GM19455 (cell line): ENCODE measurements at regions not wholly inside any gene's neighbourhood (a gene's known extent, or its start where the extent isn't known, plus 50 kb on each side); places are given as distances from the start of the nearest gene placed in this dataset.

ENCODE experiments used
- ATAC-seq: cut with Tn5 transposase; IDR thresholded peaks from one replicate; pipeline ENCODE4 v1.9.1; 2021; ENCODE audit not compliant: unreplicated experiment

DNA sequence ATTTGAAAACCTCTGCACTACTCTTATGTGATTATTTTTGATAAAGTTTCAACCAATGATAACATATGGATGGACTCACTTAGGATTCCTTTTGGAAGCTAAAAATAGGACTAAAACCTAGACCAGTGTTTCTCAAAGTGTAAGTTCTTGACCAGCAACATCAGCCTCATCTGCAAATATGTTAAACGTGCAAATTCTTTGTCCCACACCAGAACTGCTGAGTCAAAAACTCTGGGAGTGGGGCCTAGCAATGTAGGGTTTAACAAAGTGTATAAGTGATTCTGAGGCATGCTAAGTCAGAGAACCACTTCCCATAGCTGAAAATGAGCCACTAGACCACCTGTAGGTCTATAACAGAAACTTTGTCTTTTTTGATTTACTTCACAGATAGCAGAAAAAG lies 1247.2 kb upstream of the PIK3C3 start:
- no peak for ATAC-seq

- no peak for ATAC-seq
Measured at GRCh38 chr18:40698129-40698528, 1256.9 kb upstream of the PIK3C3 start.

DNA sequence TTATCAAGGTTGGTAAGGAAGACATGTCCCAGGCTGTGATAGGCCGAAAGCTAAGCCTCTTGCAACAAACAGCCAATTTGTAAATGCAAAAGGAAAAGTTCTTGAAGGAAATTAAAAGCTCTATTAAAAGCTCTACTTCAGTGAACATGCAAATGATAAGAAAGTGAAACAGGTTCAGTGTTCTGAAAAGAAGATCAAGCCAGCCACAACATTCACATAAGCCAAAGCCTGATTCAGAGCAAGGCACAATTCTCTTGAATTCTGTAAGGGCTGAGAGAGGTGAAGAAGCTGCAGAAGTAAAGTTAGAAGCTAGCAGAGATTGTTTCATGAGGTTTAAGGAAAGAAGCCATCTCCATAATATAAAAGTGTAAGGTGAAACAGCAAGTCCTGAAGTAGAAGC lies 1259.5 kb upstream of the PIK3C3 start:
- no peak for ATAC-seq

DNA sequence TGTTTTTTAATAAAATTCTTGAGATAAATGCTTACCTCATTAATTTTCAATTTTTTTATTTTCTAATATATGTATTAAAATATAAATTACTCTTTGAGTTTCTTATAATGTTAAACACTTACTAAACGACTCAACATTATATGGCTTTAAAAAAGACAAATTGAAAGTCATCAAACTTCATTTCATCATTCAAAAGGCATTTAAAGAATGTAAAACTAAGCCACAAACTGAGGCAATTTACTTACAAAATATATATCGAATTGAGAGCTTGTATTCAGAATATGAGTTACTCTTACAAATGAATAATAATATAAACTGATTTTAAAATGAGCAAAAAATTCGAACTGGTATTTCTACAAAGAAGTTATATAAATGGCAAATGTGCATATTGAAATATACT lies 1262.2 kb upstream of the PIK3C3 start:
- no peak for ATAC-seq

GRCh38 chr18:40690062-40690461 lies 1265.0 kb upstream of the PIK3C3 start:
- no peak for ATAC-seq

DNA sequence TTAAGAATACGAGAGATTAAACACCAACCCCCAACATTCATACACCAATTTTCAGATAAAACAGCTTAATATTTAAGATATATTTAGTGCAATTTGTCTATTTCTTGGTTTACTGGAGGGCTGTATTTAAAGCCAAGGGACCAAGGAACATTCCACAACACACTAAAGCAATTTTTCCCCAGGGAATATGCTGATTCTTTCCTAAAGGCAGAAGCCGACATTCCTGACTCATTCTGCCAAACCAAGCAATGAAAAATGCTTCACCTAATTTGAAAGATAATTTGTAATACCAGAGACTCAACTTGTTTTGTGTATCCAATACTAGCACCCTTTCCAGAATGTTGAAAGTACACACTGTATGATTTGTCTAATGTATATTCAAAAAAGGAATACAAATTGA lies 1267.6 kb upstream of the PIK3C3 start:
- ATAC-seq, result no peak

- no peak for ATAC-seq
Measured at GRCh38 chr18:40686836-40687235, 1268.2 kb upstream of the PIK3C3 start.

DNA sequence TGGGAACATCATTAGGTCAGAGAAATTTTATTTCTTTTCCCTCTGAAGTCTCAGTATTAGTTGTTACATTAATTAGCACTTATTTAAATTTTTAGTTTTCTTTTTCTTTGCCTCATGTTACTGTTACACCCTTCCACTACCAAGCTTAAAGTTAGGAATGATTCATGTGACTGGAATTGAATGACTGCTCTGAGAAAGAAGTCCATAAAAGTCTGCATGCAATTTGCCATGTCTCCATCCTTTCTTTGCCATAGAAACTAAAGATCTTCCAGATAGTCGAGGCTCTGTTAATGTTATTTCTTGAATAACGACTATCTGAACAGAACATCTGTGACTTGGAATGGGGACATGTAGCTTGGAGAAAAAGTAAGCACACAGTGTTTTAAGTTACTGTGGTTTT lies 1269.8 kb upstream of the PIK3C3 start:
- ATAC-seq, result no peak

GRCh38 chr18:40678318-40678717 lies 1276.7 kb upstream of the PIK3C3 start:
- ATAC-seq, result no peak

GRCh38 chr18:40676668-40677067 lies 1278.4 kb upstream of the PIK3C3 start:
- no peak for ATAC-seq

GRCh38 chr18:40673150-40673549 lies 1281.9 kb upstream of the PIK3C3 start:
- no peak for ATAC-seq

DNA sequence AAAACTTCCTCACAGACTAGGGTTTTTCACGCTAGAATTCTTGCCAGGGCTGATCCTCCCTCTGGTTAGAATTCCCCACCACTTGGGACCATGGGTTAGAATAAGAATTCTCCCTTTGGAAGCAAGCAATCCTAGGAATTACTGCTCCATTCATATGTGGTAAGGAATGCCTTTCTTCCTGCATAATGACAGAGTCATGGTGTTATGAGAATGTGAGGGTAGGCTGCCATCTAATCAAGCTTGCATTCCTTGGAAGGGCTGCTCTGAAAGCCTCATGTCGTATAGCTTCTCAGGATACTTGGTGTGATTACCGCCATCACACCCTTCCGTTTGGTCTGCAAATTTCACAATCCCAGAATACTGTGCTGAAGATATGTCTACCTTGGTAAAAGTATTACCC lies 1282.4 kb upstream of the PIK3C3 start:
- ATAC-seq, result no peak

- no peak for ATAC-seq
Measured at GRCh38 chr18:40670668-40671375, 1284.2 kb upstream of the PIK3C3 start.

- ATAC-seq, result no peak
Measured at GRCh38 chr18:40662898-40663437, 1292.1 kb upstream of the PIK3C3 start.

GRCh38 chr18:40653682-40654081 lies 1301.4 kb upstream of the PIK3C3 start:
- no peak for ATAC-seq

- no peak for ATAC-seq
Measured at GRCh38 chr18:40652321-40652720, 1302.7 kb upstream of the PIK3C3 start.

GRCh38 chr18:40651163-40651562 lies 1303.9 kb upstream of the PIK3C3 start:
- no peak for ATAC-seq

- no peak for ATAC-seq
Measured at GRCh38 chr18:40642692-40643229, 1312.3 kb upstream of the PIK3C3 start.

GRCh38 chr18:40631319-40631718 lies 1323.7 kb upstream of the PIK3C3 start:
- ATAC-seq, result no peak

DNA sequence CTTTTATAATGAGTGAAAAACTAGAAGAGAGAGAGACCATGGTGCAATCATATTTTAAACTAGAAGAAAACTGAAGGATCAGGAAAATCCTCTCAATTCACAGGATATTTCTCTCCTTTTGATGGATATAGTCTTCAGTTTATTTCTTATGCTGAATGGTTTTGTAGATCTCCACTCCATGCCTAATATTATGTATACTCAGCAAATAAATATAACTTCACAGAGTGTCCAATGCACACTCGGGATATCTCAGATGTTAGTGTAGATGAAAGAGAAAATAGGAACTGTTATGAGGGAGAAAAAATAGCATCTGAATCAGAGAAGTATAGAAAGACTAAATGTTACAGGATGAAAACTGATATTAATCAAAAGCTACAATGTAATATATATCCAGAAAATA lies 1324.5 kb upstream of the PIK3C3 start:
- no peak for ATAC-seq

DNA sequence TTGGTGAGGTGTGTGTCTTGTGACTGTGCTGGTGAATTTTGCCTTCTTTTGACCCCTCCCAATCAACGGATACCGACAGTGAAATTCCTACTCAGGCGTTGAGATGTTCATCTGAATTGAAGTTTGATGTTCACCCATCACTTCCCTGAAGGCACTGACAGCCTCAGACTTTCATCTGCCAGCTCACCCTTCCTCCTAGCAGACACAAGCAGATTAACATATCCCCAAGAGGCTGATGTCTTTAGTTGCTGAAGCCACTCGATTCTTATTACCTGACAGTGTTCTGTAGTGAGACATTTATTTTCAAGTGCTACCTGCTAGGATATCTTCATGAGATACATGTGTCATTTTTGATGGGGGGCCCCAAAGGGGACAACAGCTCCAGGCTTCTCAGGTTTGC lies 1330.1 kb upstream of the PIK3C3 start:
- no peak for ATAC-seq

DNA sequence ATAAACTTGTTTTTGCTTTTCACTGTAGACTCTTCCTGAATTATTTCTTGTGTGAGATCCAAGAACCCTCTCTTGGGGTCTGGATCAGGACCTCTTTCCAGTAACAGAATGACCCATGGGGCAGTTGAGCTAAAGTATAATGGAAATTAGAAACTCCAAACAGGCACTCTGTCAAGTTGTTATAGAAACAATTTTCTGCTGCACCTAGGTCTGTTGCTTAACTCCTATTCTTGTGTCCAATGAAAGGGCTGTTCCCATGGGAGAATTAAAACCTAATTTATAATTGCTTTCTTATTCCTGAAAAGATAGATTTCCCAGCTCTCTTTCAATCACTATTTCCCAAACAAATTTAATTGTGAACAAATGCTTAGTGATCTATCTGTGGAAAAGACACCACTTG lies 1341.3 kb upstream of the PIK3C3 start:
- no peak for ATAC-seq

- no peak for ATAC-seq
Measured at GRCh38 chr18:40612356-40612755, 1342.7 kb upstream of the PIK3C3 start.
